GM23338 (cell line): ENCODE measurements at regions not wholly inside any gene's neighbourhood (a gene's known extent, or its start where the extent isn't known, plus 50 kb on each side); places are given as distances from the start of the nearest gene placed in this dataset.

ENCODE experiments used
- ATAC-seq: fragments of 200-7000 bp; cut with Tn5 transposase; 3 replicates; pipeline ENCODE4 v1.9.1; 2020
- DNase-seq: peaks from one replicate; pipeline ENCODE4 v3.0.0-alpha.2; 2015; ENCODE audit warnings: low spot score
- H2AFZ ChIP-seq: fragments of 200-600 bp; sonication (generic); 2 replicates; pipeline ENCODE4 v1.8.0; 2016; ENCODE audit warnings: antibody characterized with exemption, mild to moderate bottlenecking, moderate library complexity
- H3F3A ChIP-seq: fragments of 200-600 bp; sonication (generic); replicated peaks from 2 replicates; pipeline ENCODE4 v1.8.0; 2017; ENCODE audit warnings: antibody characterized with exemption, mixed run types, low read depth
- H3K27ac ChIP-seq: fragments of 200-600 bp; sonication (generic); 2 replicates; pipeline ENCODE4 v1.6.1; 2016; ENCODE audit warnings: low read depth
- H3K27me3 ChIP-seq: fragments of 200-600 bp; sonication (generic); 2 replicates; pipeline ENCODE4 v1.8.0; 2016; ENCODE audit warnings: mild to moderate bottlenecking, mixed run types, moderate library complexity; ENCODE audit not compliant: insufficient read depth
- H3K36me3 ChIP-seq: fragments of 200-600 bp; sonication (generic); 2 replicates; pipeline ENCODE4 v1.8.0; 2016; ENCODE audit warnings: mild to moderate bottlenecking; ENCODE audit not compliant: insufficient read depth
- H3K4me1 ChIP-seq: fragments of 200-600 bp; sonication (generic); 2 replicates; pipeline ENCODE4 v1.8.0; 2016; ENCODE audit warnings: mild to moderate bottlenecking, moderate library complexity; ENCODE audit not compliant: insufficient read depth
- H3K4me2 ChIP-seq: fragments of 200-600 bp; sonication (generic); 2 replicates; pipeline ENCODE4 v1.7.1; 2017; ENCODE audit warnings: mixed run types
- H3K4me3 ChIP-seq: fragments of 200-600 bp; sonication (generic); 2 replicates; pipeline ENCODE4 v1.6.1; 2016; ENCODE audit warnings: mixed run types
- H3K79me2 ChIP-seq: fragments of 200-600 bp; sonication (generic); replicated peaks from 2 replicates; pipeline ENCODE4 v1.8.0; 2017; ENCODE audit warnings: mild to moderate bottlenecking; ENCODE audit not compliant: insufficient read depth
- H3K9me2 ChIP-seq: fragments of 200-600 bp; sonication (generic); 2 replicates; pipeline ENCODE4 v1.8.0; 2017; ENCODE audit not compliant: insufficient read depth
- H4K20me1 ChIP-seq: fragments of 200-600 bp; sonication (generic); replicated peaks from 2 replicates; pipeline ENCODE4 v1.8.0; 2017; ENCODE audit warnings: mild to moderate bottlenecking; ENCODE audit not compliant: insufficient read depth
- H3K27ac Mint-ChIP-seq: 2 replicates; pipeline ENCODE4 v1.8.0; 2020; ENCODE audit warnings: inconsistent platforms, mild to moderate bottlenecking, moderate library complexity, mixed read lengths
- H3K27me3 Mint-ChIP-seq: 3 replicates; pipeline ENCODE4 v1.8.0; 2022; ENCODE audit warnings: low read depth, mild to moderate bottlenecking, moderate library complexity, mixed read lengths, inconsistent platforms; ENCODE audit not compliant: insufficient read depth, poor library complexity
- H3K36me3 Mint-ChIP-seq: 3 replicates; pipeline ENCODE4 v1.8.0; 2021; ENCODE audit warnings: low read depth, mild to moderate bottlenecking, inconsistent platforms, moderate library complexity, mixed read lengths
- H3K4me1 Mint-ChIP-seq: 3 replicates; pipeline ENCODE4 v1.8.0; 2020; ENCODE audit warnings: mild to moderate bottlenecking, inconsistent platforms, mixed read lengths
- H3K4me3 Mint-ChIP-seq: 3 replicates; pipeline ENCODE4 v1.8.0; 2021; ENCODE audit warnings: moderate library complexity, mild to moderate bottlenecking, inconsistent platforms, mixed read lengths
- H3K9me3 Mint-ChIP-seq: 3 replicates; pipeline ENCODE4 v1.8.0; 2020; ENCODE audit warnings: moderate library complexity, mild to moderate bottlenecking, inconsistent platforms, mixed read lengths
- CREB1 ChIP-seq: fragments of 250-450 bp; sonication (Bioruptor Pico); IDR thresholded peaks from 2 replicates; pipeline ENCODE4 v1.5.0; 2020; ENCODE audit warnings: low read depth, mild to moderate bottlenecking, moderate library complexity
- CTCF ChIP-seq, 2 experiments: fragments of 200-600 bp in 1 of 2; sonication (generic) in 1 of 2; conservative IDR thresholded peaks; 2 replicates each; pipeline versions ENCODE4 v1.5.1 to v1.6.1; 2016 to 2017; ENCODE audit warnings: antibody characterized with exemption in 2 of 2, low read depth in 2 of 2, mild to moderate bottlenecking in 2 of 2, moderate library complexity in 1 of 2
- EZH2 ChIP-seq: fragments of 200-600 bp; sonication (generic); IDR thresholded peaks from one replicate; pipeline ENCODE4 v1.8.0; 2017; ENCODE audit warnings: antibody characterized with exemption, mild to moderate bottlenecking, low read depth; ENCODE audit not compliant: unreplicated experiment
- JUNB ChIP-seq: IDR thresholded peaks from one replicate; pipeline ENCODE4 v1.6.1; 2016; ENCODE audit warnings: antibody characterized with exemption; ENCODE audit not compliant: unreplicated experiment
- NANOG ChIP-seq: IDR thresholded peaks from 2 replicates; pipeline ENCODE4 v1.6.1; 2016; ENCODE audit warnings: antibody characterized with exemption, borderline replicate concordance
- POLR2AphosphoS5 ChIP-seq: IDR thresholded peaks from 2 replicates; pipeline ENCODE4 v1.6.1; 2016; ENCODE audit warnings: antibody characterized with exemption, low read depth
- STAT1 ChIP-seq: IDR thresholded peaks from one replicate; pipeline ENCODE4 v1.6.1; 2016; ENCODE audit warnings: antibody characterized with exemption; ENCODE audit not compliant: unreplicated experiment
- ZNF114 ChIP-seq: fragments of 250-450 bp; sonication (Bioruptor Pico); IDR thresholded peaks from 2 replicates; pipeline ENCODE4 v1.5.0; 2020; ENCODE audit warnings: mild to moderate bottlenecking, moderate library complexity
- ZNF331 ChIP-seq: fragments of 250-450 bp; sonication (Bioruptor Pico); IDR thresholded peaks from 2 replicates; pipeline ENCODE4 v1.5.0; 2020; ENCODE audit warnings: low read depth, mild to moderate bottlenecking, moderate library complexity
- TF ChIP-seq, protein P1 (sequence below): IDR thresholded peaks from one replicate; pipeline ENCODE4 v1.6.1; 2018; ENCODE audit warnings: antibody characterized with exemption; ENCODE audit not compliant: unreplicated experiment

DNA sequence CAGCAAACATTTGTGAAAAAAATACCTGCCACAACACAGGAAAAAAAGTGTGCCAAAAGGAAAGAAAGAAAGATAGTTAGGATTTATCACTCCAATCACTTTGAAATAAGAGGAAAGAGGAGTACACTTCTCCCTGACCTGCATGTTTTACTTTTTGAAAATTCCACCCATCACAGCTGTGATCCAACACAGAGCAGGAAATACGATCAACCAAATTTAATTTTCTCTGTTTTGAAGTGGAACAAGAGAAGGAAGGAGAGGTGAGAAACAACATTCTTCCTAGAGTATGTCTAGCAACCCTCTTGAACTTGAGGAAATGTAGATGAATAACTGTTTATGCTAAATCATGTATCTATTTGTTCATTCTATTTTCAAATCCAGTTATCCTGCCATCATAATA is 284.7 kb upstream of the SYT1 start:
- H4K20me1 ChIP-seq: no peaks in the 10 kb centered on the region
- H3K79me2 ChIP-seq: no peaks in the 10 kb centered on the region
- H3K9me3 Mint-ChIP-seq: peaks cover 9% of the 10 kb centered on the region
- DNase-seq (no peak), ATAC-seq (no peak)
- peaks cover 5% of the 10 kb centered on the region for H3K4me1 Mint-ChIP-seq
- no peak overlapping the region for H3K4me3 Mint-ChIP-seq
- no peak overlapping the region for H3K4me3 ChIP-seq
- no peaks in the 10 kb centered on the region for H3K4me1 ChIP-seq
- H3K27me3 ChIP-seq: no peaks in the 10 kb centered on the region
- H3K4me2 ChIP-seq: no peak overlapping the region
- H3F3A ChIP-seq: no peaks in the 10 kb centered on the region
- no peak for TF ChIP-seq POLR2AphosphoS5
- no peak for TF ChIP-seq STAT1
- TF ChIP-seq JUNB: no peak
- TF ChIP-seq NANOG: no peak
- no peak for TF ChIP-seq ZNF114 (CRISPR knock-in tag)
- no peak for TF ChIP-seq CTCF (conservative IDR thresholded peaks at IDR 0.05; ENCODE audit: low read depth in 2 of 2)
- no peak for TF ChIP-seq EZH2
- no peak for TF ChIP-seq CREB1
- TF ChIP-seq, protein P1, sequence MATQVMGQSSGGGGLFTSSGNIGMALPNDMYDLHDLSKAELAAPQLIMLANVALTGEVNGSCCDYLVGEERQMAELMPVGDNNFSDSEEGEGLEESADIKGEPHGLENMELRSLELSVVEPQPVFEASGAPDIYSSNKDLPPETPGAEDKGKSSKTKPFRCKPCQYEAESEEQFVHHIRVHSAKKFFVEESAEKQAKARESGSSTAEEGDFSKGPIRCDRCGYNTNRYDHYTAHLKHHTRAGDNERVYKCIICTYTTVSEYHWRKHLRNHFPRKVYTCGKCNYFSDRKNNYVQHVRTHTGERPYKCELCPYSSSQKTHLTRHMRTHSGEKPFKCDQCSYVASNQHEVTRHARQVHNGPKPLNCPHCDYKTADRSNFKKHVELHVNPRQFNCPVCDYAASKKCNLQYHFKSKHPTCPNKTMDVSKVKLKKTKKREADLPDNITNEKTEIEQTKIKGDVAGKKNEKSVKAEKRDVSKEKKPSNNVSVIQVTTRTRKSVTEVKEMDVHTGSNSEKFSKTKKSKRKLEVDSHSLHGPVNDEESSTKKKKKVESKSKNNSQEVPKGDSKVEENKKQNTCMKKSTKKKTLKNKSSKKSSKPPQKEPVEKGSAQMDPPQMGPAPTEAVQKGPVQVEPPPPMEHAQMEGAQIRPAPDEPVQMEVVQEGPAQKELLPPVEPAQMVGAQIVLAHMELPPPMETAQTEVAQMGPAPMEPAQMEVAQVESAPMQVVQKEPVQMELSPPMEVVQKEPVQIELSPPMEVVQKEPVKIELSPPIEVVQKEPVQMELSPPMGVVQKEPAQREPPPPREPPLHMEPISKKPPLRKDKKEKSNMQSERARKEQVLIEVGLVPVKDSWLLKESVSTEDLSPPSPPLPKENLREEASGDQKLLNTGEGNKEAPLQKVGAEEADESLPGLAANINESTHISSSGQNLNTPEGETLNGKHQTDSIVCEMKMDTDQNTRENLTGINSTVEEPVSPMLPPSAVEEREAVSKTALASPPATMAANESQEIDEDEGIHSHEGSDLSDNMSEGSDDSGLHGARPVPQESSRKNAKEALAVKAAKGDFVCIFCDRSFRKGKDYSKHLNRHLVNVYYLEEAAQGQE: no peak
- TF ChIP-seq ZNF331 (CRISPR knock-in tag): no peak
- no peaks in the 10 kb centered on the region for H3K36me3 ChIP-seq
- H3K27me3 Mint-ChIP-seq: no peaks in the 10 kb centered on the region
- no peak overlapping the region for H2AFZ ChIP-seq
- H3K9me2 ChIP-seq: no peaks in the 10 kb centered on the region
- no peak overlapping the region for H3K27ac Mint-ChIP-seq
- no peak overlapping the region for H3K27ac ChIP-seq
- H3K36me3 Mint-ChIP-seq: peaks cover 6% of the 10 kb centered on the region; the same call in 2 of the 3 replicates

- H3K4me1 ChIP-seq: no peaks in the 10 kb centered on the region
Observed at GRCh38 chr12:78580296-78580695, 284.3 kb upstream of the SYT1 start.

More at GRCh38 chr12:78580296-78580695, 284.3 kb upstream of the SYT1 start:
- H3K4me1 Mint-ChIP-seq: peaks cover under 1% of the 10 kb centered on the region
- no peaks in the 10 kb centered on the region for H3K27me3 Mint-ChIP-seq
- DNase-seq: no peak
- Histone ChIP-seq H4K20me1 (no peaks in the 10 kb centered on the region), H3K79me2 (no peaks in the 10 kb centered on the region), H3K36me3 (no peaks in the 10 kb centered on the region), H3K27me3 (no peaks in the 10 kb centered on the region), H3K27ac (no peak overlapping the region), H3K4me3 (no peak overlapping the region), H3K9me2 (no peaks in the 10 kb centered on the region), H3K4me2 (no peak overlapping the region), H2AFZ (no peak overlapping the region), H3F3A (no peaks in the 10 kb centered on the region)
- ATAC-seq: no peak
- TF ChIP-seq ZNF114 (CRISPR knock-in tag): no peak
- H3K9me3 Mint-ChIP-seq: peaks cover 6% of the 10 kb centered on the region
- no peak overlapping the region for H3K27ac Mint-ChIP-seq
- H3K36me3 Mint-ChIP-seq: peaks cover 1% of the 10 kb centered on the region; the same call in 1 of the 3 replicates
- H3K4me3 Mint-ChIP-seq: no peak overlapping the region
